Loucy (cell line): ENCODE measurements at regions not wholly inside any gene's neighbourhood (a gene's known extent, or its start where the extent isn't known, plus 50 kb on each side); places are given as distances from the start of the nearest gene placed in this dataset.

Source experiments
- H2AFZ ChIP-seq: fragments of 200-600 bp; sonication (generic); 2 replicates; pipeline ENCODE4 v1.6.0; 2016; ENCODE audit warnings: antibody characterized with exemption, mild to moderate bottlenecking, low read length, moderate library complexity
- H3F3A ChIP-seq: fragments of 200-600 bp; 2 replicates; pipeline ENCODE4 v1.6.0; 2016; ENCODE audit warnings: antibody characterized with exemption, low read depth, mild to moderate bottlenecking
- H3K27me3 ChIP-seq: fragments of 200-600 bp; sonication (generic); 2 replicates; pipeline ENCODE4 v1.6.1; 2014; ENCODE audit warnings: low read length, mild to moderate bottlenecking; ENCODE audit not compliant: insufficient read depth, poor library complexity, severe bottlenecking
- H3K36me3 ChIP-seq: fragments of 200-600 bp; sonication (generic); 2 replicates; pipeline ENCODE4 v1.6.1; 2016; ENCODE audit warnings: low read length; ENCODE audit not compliant: insufficient read depth
- H3K4me1 ChIP-seq: fragments of 200-600 bp; sonication (generic); 2 replicates; pipeline ENCODE4 v1.5.1; 2014; ENCODE audit warnings: low read length, mild to moderate bottlenecking; ENCODE audit not compliant: insufficient read depth, poor library complexity, severe bottlenecking
- H3K4me2 ChIP-seq: fragments of 200-600 bp; sonication (generic); 2 replicates; pipeline ENCODE4 v1.6.0; 2014; ENCODE audit warnings: antibody characterized with exemption, low read length, low read depth, mild to moderate bottlenecking; ENCODE audit not compliant: poor library complexity, severe bottlenecking
- H3K4me3 ChIP-seq: fragments of 200-600 bp; sonication (generic); 2 replicates; pipeline ENCODE4 v1.5.1; 2014; ENCODE audit warnings: low read length, mild to moderate bottlenecking, mixed read lengths; ENCODE audit not compliant: poor library complexity, severe bottlenecking
- H3K79me2 ChIP-seq: fragments of 200-600 bp; sonication (generic); 2 replicates; pipeline ENCODE4 v1.6.1; 2014; ENCODE audit warnings: low read length; ENCODE audit not compliant: insufficient read depth
- H3K9ac ChIP-seq: fragments of 200-600 bp; sonication (generic); 2 replicates; pipeline ENCODE4 v1.6.0; 2014; ENCODE audit warnings: mild to moderate bottlenecking, low read depth, low read length, moderate library complexity; ENCODE audit not compliant: poor library complexity, severe bottlenecking
- H3K9me2 ChIP-seq: fragments of 200-600 bp; sonication (generic); replicated peaks from 2 replicates; pipeline ENCODE4 v1.6.1; 2016; ENCODE audit warnings: low read depth, low read length, mixed read lengths
- H3K9me3 ChIP-seq: fragments of 200-600 bp; sonication (generic); 2 replicates; pipeline ENCODE4 v1.6.1; 2014; ENCODE audit warnings: mild to moderate bottlenecking, antibody characterized with exemption, low read length, low read depth; ENCODE audit not compliant: insufficient read depth
- H4K20me1 ChIP-seq: fragments of 200-600 bp; sonication (generic); 2 replicates; pipeline ENCODE4 v1.6.0; 2014; ENCODE audit warnings: antibody characterized with exemption, low read length, mild to moderate bottlenecking; ENCODE audit not compliant: insufficient read depth, poor library complexity, severe bottlenecking
- CTCF ChIP-seq: fragments of 200-600 bp; sonication (generic); conservative IDR thresholded peaks from 2 replicates; pipeline ENCODE4 v1.5.1; 2014; ENCODE audit warnings: mild to moderate bottlenecking, antibody characterized with exemption, low read length
- EZH2phosphoT487 ChIP-seq: fragments of 200-600 bp; IDR thresholded peaks from 2 replicates; pipeline ENCODE4 v1.6.1; 2018; ENCODE audit warnings: antibody characterized with exemption, mild to moderate bottlenecking, moderate library complexity, borderline replicate concordance

- no peaks in the 10 kb centered on the region for H3K27me3 ChIP-seq
- no peak overlapping the region for H2AFZ ChIP-seq
- H3K79me2 ChIP-seq = no peaks in the 10 kb centered on the region
- no peaks in the 10 kb centered on the region for H3K9me2 ChIP-seq
- no peaks in the 10 kb centered on the region for H3K36me3 ChIP-seq
- H3K4me1 ChIP-seq = no peaks in the 10 kb centered on the region
- no peaks in the 10 kb centered on the region for H4K20me1 ChIP-seq
- H3K4me3 ChIP-seq = no peak overlapping the region
- no peaks in the 10 kb centered on the region for H3K9me3 ChIP-seq
- H3F3A ChIP-seq = no peaks in the 10 kb centered on the region
- no peak overlapping the region for H3K4me2 ChIP-seq
- H3K9ac ChIP-seq = no peak overlapping the region
- TF ChIP-seq EZH2phosphoT487 (no peak), CTCF (0 out of 2 replicates have a peak, but pooled peaks have one; percentile 18)
These were observed 223.2 kb downstream of the KTN1 start for GRCh38 chr14:55802986-55803872.

- Histone ChIP-seq H3K9ac (no peak overlapping the region), H3F3A (no peaks in the 10 kb centered on the region), H3K4me1 (no peaks in the 10 kb centered on the region), H3K9me2 (no peaks in the 10 kb centered on the region), H3K27me3 (no peaks in the 10 kb centered on the region), H3K4me2 (no peak overlapping the region), H4K20me1 (no peaks in the 10 kb centered on the region), H3K79me2 (no peaks in the 10 kb centered on the region), H3K36me3 (no peaks in the 10 kb centered on the region), H3K4me3 (no peak overlapping the region), H3K9me3 (no peaks in the 10 kb centered on the region; the same call in 1 of the 2 replicates), H2AFZ (no peak overlapping the region)
- TF ChIP-seq CTCF (no peak), EZH2phosphoT487 (no peak)
These were observed 224.0 kb downstream of the KTN1 start for GRCh38 chr14:55803873-55804553.

- no peaks in the 10 kb centered on the region for H3K4me1 ChIP-seq
- no peak overlapping the region for H3K9ac ChIP-seq
- H3K4me3 ChIP-seq = no peak overlapping the region
- H3K9me3 ChIP-seq = no peaks in the 10 kb centered on the region; the same call in 1 of the 2 replicates
- no peaks in the 10 kb centered on the region for H3K9me2 ChIP-seq
- TF ChIP-seq EZH2phosphoT487 (no peak), CTCF (no peak)
- H3K79me2 ChIP-seq = no peaks in the 10 kb centered on the region
- no peaks in the 10 kb centered on the region for H3K27me3 ChIP-seq
- no peak overlapping the region for H3K4me2 ChIP-seq
- H3K36me3 ChIP-seq = no peaks in the 10 kb centered on the region
- H4K20me1 ChIP-seq = no peaks in the 10 kb centered on the region
- H3F3A ChIP-seq = no peaks in the 10 kb centered on the region
- no peak overlapping the region for H2AFZ ChIP-seq
These were observed 225.2 kb downstream of the KTN1 start for GRCh38 chr14:55805250-55805649.
